HFF-Myc (cell line): ENCODE measurements at regions not wholly inside any gene's neighbourhood (a gene's known extent, or its start where the extent isn't known, plus 50 kb on each side); places are given as distances from the start of the nearest gene placed in this dataset.
"Not testable (repeated sequence)": the region's sequence is repeated elsewhere in the genome, so short reads cannot be mapped to it uniquely, and the experiment has no call there.

Experiments
- DNase-seq: peaks from one replicate; pipeline ENCODE4 v3.0.0-alpha.2; 2011; ENCODE audit warnings: low read depth; ENCODE audit errors: extremely low read depth
- H3K4me3 ChIP-seq: replicated peaks from 2 replicates; pipeline ENCODE4 v1.5.1; 2011; ENCODE audit warnings: low read depth, mild to moderate bottlenecking, control low read depth, low read length
- TF ChIP-seq, protein P1 (sequence below): IDR thresholded peaks from 2 replicates; pipeline ENCODE4 v1.5.1; 2012; ENCODE audit warnings: mild to moderate bottlenecking, low read depth, low read length, control low read depth; ENCODE audit errors: missing control alignments

DNA sequence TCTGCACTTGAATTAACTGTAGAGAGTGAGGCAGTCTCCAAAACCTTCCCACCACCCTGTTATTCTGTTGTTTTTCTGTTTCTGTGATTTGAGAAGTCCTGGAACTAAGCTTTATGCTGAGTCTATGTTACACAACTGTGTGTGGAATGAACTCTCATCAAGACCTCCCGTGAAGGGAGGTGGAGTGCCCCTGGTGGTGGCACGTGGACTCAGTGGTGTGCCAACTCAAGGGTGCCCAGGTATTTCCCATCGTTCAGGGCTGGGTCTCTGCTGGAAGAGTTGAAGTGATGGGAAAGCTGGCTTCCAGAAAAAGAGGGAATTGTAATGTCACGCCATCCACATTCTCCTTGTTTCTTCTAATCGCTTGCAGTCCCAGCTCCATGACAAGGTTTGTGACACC, 374.2 kb downstream of the SMOC2 start:
- no peak for DNase-seq

DNA sequence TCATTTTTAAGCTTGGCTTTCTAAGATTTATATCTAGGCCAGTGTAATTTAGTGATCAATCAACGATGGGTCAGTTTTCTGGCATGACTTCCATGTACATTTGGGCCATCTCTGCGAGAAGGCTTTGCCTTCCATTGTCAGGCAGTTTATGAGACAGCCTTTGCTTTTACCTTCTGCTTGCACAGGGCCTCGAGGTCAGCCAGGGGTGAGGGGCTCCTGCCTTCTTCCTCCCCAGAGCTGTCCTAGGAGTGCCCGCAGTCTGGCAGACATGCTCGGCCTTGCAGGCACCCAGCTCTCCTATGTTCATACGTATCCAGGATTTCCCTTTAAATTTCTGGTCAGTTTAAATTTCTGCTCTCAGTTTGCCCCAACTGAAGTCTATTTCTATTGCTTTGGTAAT, 367.2 kb downstream of the SMOC2 start:
- TF ChIP-seq, protein P1, sequence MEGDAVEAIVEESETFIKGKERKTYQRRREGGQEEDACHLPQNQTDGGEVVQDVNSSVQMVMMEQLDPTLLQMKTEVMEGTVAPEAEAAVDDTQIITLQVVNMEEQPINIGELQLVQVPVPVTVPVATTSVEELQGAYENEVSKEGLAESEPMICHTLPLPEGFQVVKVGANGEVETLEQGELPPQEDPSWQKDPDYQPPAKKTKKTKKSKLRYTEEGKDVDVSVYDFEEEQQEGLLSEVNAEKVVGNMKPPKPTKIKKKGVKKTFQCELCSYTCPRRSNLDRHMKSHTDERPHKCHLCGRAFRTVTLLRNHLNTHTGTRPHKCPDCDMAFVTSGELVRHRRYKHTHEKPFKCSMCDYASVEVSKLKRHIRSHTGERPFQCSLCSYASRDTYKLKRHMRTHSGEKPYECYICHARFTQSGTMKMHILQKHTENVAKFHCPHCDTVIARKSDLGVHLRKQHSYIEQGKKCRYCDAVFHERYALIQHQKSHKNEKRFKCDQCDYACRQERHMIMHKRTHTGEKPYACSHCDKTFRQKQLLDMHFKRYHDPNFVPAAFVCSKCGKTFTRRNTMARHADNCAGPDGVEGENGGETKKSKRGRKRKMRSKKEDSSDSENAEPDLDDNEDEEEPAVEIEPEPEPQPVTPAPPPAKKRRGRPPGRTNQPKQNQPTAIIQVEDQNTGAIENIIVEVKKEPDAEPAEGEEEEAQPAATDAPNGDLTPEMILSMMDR: no peak
- H3K4me3 ChIP-seq: no peak overlapping the region
- no peak for DNase-seq

More for the DNA sequence above, 374.2 kb downstream of the SMOC2 start:
- no peak overlapping the region for H3K4me3 ChIP-seq
- TF ChIP-seq, protein P1: peak; percentile 14

DNA sequence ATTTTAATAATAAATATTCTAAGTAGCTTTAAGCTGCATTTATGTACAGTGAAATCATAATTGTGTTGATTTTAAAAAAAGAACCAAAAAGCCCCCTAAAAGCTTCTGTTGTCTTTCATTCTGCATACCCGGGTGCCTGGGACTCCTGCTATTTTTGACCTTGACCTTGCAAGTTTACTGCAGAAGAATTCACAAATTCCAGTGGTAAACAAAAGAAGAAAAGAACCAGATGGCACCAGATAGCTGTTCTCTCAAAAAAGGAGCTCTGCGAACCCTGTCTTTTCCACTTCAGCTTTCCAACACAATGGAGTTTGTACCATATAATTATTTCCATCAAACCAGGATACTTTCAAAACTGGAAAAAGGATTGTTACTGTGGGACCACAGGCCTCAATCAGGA, 363.3 kb downstream of the SMOC2 start:
- no peak for DNase-seq
- TF ChIP-seq, protein P1: no peak
- no peak overlapping the region for H3K4me3 ChIP-seq

DNA sequence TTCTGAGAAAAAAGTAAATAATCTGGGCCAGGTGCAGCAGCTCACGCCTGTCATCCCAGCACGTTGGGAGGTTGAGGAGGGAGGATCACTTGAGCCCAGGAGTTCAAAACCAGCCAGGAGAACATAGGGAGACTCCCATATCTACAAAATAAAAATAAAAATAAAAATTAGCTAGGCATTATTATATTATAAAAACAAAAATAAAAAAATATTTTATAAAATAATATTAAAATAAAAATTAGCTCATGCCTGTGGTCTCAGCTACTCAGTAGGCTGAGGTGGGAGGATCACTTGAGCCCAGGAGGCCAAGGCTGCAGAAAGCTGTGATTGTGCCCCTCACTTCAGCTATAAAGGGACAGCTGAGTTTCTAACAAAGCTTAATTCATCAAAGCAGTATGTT, 362.9 kb downstream of the SMOC2 start:
- TF ChIP-seq, protein P1: no peak
- no peak overlapping the region for H3K4me3 ChIP-seq

DNA sequence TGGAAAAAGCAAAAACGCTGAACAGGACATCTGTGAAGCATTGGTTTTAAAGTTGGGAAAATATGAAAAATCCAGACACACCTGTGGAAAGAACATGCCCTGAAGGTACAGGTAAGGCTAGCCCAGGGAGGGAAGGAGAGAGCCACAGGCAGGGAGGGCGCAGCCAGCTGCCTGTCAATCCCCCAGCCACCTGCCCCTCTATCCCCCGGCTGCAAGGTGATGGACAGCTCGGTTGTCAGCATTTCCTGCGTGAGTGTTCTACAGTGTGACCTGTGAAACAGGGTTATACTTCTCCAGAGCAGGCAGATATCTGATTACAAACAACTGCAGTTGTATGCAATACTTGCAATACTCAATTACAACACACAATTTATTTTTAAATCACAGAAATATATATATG, 358.1 kb downstream of the SMOC2 start:
- no peak overlapping the region for H3K4me3 ChIP-seq
- TF ChIP-seq, protein P1: no peak
- no peak for DNase-seq

More for the DNA sequence above, 362.9 kb downstream of the SMOC2 start:
- no peak for DNase-seq

DNA sequence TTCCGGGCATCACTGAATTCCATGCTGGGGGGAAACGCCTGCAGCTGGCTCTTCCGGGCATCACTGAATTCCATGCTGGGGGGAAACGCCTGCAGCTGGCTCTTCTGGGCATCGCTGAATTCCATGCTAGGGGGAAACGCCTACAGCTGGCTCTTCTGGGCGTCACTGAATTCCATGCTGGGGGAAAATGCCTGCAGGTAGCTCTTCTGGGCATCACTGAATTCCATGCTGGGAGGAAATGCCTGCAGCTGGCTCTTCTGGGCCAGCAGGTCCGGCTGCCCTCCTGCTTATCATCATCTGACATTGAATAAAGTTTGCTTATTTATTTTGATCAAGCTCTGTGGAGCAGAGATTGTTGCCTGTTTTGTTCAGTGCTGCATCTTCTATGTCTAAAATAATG, 355.1 kb downstream of the SMOC2 start:
- H3K4me3 ChIP-seq: no peak overlapping the region
- no peak for DNase-seq
- TF ChIP-seq, protein P1: no peak

DNA sequence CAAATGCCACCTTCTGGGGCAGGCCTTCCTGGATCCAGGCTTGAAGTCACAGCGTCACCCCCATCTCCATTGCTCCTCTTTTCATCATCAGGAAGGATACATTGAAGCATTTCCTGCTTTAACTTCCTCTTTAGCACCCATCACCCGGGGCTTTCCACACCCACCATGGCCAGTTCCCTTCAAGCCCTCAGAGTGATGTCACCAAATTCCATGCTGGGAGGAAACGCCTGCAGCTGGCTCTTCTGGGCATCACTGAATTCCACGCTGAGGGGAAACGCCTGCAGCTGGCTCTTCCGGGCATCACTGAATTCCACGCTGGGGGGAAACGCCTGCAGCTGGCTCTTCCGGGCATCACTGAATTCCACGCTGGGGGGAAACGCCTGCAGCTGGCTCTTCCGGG, 354.6 kb downstream of the SMOC2 start:
- not testable (repeated sequence) for DNase-seq, H3K4me3 ChIP-seq
